ENCODE measurements at regions not wholly inside any gene's neighbourhood (a gene's known extent, or its start where the extent isn't known, plus 50 kb on each side); places are given as distances from the start of the nearest gene placed in this dataset.

DNA sequence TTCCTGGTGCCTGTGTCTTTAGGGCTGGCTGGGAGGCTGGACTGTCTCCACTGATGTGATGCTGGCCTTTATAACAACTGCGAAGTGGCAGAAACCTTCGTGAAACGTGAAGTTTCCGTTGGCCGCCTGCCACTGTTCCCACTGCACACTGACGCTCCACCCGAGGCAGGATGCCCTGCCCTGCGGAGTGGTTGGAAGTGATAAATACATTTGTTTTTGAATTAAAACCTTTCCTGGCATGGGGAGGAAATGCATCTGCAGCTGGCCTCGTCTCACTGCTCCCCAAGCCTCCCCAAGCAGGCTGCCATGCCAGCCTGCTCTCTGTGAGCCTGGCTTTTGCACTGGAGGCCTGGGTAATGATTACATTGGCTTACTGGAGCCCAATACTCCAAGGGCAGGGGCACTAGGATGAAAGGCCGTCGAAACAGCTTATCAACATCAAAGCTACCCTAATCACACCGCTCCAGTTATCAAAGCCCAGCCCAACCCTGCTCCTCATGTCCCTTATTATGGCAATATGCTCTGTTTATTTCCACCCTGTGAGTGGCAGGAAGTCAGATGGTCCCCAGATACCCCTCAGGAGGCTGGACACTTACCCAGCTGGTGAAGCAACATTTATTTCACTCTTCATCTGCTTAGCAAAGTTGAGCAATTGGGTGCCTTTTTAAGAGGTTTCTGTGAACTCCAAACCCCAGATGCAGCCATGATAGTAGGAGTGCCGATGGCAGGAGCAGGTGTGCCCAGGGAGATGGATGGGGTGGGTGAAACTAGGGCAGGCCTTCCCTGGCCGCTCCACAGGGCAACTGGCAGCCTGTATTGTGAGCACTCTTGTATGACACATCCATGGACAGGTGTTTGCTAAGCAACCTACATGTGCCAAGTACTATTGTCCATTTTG, 97.4 kb upstream of the ITGA6 start:
- Mint-ChIP-seq H3K27me3 (no peaks in the 10 kb centered on the region), H3K9me3 (no peaks in the 10 kb centered on the region), H3K36me3 (no peaks in the 10 kb centered on the region), H3K4me1 (ENCODE audit: low read depth) (no peaks in the 10 kb centered on the region), H3K27ac (no peak overlapping the region), H3K4me3 (no peak overlapping the region)
- ChIA-PET CTCF (interaction anchor here (1.0 kb wide), 1 partner anchor 9 kb away, joined by 3 read pairs; no protein-coding TSS in a partner anchor), POLR2A (no interaction called here)
- intact Hi-C loops (cut with micrococcal nuclease), result loop anchor here (10.0 kb wide), 1 partner anchor 135 kb away; no protein-coding TSS in a partner anchor
- no peak for DNase-seq

DNA sequence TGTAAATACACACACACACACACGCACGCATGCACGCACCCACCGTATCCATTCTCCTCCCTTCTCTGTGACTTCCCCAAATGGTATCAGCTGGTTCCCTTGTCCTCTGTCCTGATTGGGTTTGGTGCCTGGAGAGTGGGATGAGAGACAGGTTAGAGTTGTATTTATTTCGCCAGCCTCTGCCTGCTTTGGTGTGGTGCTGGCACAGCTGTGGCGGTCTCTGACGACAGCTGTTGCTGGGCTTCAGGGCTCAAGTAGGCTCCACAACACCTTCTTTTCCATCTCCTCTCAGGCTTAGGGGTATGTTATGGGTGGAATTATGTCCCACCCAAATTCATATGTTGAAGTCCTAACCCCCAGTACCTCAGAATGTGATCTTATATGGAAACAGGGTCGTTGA, 94.9 kb upstream of the ITGA6 start:
- Mint-ChIP-seq H3K9me3 (no peaks in the 10 kb centered on the region), H3K4me3 (no peak overlapping the region), H3K27ac (no peak overlapping the region), H3K4me1 (ENCODE audit: low read depth) (no peaks in the 10 kb centered on the region), H3K27me3 (no peaks in the 10 kb centered on the region), H3K36me3 (no peaks in the 10 kb centered on the region)
- ChIA-PET CTCF (no interaction called here), POLR2A (no interaction called here)
- no peak for DNase-seq
- intact Hi-C loops (cut with micrococcal nuclease), result loop anchor here (10.0 kb wide), 1 partner anchor 132 kb away; no protein-coding TSS in a partner anchor

DNA sequence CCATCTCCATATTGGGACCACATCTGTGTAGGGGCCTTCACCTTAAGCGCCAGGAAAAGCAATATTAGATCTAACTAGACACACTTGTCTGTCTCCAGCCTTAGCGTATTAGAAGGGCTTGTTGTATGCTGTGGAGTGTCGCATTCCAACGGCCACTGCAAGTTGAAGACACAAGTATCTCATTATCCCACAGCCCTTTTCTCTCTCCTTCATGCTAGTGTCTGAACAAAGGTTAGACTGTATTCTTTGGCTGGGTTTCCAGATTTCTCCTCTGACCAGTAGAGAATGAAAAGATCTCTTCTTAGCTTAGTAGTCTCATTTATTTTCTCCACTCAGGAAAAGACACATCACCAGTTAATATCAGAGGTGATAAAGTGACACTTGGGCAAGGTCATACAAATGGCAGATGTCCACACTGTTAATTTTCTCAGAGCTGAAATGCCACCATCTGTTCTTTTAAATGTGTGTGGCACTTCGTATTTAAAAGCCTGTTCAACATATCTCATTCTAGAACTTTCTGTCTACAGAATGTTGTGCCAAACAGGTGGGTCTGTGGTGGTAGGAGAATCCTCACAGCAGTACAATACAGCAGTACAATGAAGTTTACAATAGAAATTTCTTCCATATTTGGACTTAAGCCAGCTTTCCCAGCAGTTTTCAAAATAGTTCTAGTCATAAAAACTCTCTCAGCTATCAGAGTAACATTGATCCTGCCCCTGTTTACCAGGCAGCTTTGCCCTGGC, 94.0 kb upstream of the ITGA6 start:
- POLR2A ChIA-PET, result no interaction called here

DNA sequence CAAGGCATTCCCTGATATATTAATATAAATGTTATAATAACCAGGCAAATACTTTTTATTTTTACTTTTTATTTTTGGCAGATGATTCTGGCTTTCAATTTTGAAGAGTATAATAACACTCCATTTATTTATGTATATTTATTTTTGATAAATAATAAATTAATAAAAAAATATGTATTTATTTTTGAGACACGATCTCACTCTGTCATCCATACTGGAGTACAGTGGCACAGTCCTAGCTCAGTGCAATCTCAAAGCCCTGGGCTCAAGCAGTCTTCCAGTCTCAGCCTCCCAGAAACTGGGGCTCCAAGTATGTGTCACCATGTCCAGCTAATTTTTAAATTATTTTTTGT, 93.4 kb upstream of the ITGA6 start:
- Mint-ChIP-seq H3K27ac (no peak overlapping the region), H3K9me3 (no peaks in the 10 kb centered on the region), H3K4me1 (ENCODE audit: low read depth) (peaks cover under 1% of the 10 kb centered on the region), H3K27me3 (no peaks in the 10 kb centered on the region), H3K4me3 (no peak overlapping the region), H3K36me3 (no peaks in the 10 kb centered on the region)
- ChIA-PET CTCF (no interaction called here), POLR2A (no interaction called here)
- intact Hi-C loops (cut with micrococcal nuclease), result loop anchor here (10.0 kb wide), 1 partner anchor 131 kb away; no protein-coding TSS in a partner anchor
- DNase-seq, result no peak

More for the DNA sequence above, 94.0 kb upstream of the ITGA6 start:
- CTCF ChIA-PET, result no interaction called here
- Mint-ChIP-seq H3K27ac (no peak overlapping the region), H3K27me3 (no peaks in the 10 kb centered on the region), H3K4me3 (no peak overlapping the region), H3K36me3 (no peaks in the 10 kb centered on the region), H3K4me1 (ENCODE audit: low read depth) (no peaks in the 10 kb centered on the region), H3K9me3 (no peaks in the 10 kb centered on the region)
- DNase-seq, result no peak
- intact Hi-C loops (cut with micrococcal nuclease), result loop anchor here (10.0 kb wide), 1 partner anchor 131 kb away; no protein-coding TSS in a partner anchor

DNA sequence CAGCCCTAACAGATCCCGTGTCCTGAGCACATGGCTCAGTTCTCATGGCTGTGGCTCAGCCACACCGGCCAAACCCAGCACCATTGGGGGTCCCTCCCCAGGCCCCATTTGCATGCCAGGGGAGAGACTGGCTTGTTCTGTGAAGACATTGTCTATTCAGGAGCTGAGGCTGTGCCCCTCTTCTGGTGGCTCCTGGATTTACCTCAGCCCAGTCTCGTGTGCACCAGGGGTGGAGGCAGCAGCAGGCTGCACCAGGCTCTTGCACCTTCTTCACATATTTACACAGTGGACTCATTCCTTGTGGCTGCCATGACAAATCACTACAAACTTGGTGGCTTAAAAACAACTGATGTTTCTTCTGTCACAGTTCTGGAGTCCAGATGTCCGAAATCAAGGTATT, 92.4 kb upstream of the ITGA6 start:
- H3K36me3 Mint-ChIP-seq, result no peaks in the 10 kb centered on the region
- H3K9me3 Mint-ChIP-seq, result no peaks in the 10 kb centered on the region
- CTCF ChIA-PET, result interaction anchor here (1.3 kb wide), 1 partner anchor 127 kb away, joined by 4 read pairs; no protein-coding TSS in a partner anchor
- POLR2A ChIA-PET, result no interaction called here
- no peak overlapping the region for H3K27ac Mint-ChIP-seq
- peaks cover 10% of the 10 kb centered on the region for H3K4me1 Mint-ChIP-seq (ENCODE audit: low read depth)
- no peaks in the 10 kb centered on the region for H3K27me3 Mint-ChIP-seq
- intact Hi-C loops (cut with micrococcal nuclease), result loop anchor here (10.0 kb wide), 1 partner anchor 130 kb away; no protein-coding TSS in a partner anchor
- no peak overlapping the region for H3K4me3 Mint-ChIP-seq
- no peak for DNase-seq

DNA sequence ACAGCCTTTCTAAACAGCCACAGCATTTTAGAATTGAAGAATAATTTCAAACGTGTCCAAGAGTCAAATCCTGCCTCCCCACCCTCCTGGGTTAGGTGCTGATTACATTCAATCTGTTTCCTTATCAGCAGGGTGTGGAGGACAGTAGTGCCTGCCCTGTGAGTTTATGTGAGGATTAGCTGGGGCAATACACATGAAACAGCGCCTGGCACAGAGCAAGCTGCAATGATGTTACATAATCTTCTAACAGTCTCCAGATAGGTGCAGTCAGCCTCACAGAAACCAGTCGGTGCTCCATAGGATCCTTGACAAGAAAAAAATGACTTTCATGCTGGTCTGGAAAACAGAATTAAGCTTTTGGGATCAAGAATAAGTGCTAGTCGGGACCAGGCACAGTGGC, 91.7 kb upstream of the ITGA6 start:
- Mint-ChIP-seq H3K9me3 (no peaks in the 10 kb centered on the region), H3K4me3 (no peak overlapping the region), H3K36me3 (no peaks in the 10 kb centered on the region), H3K4me1 (ENCODE audit: low read depth) (peaks cover 17% of the 10 kb centered on the region), H3K27ac (no peak overlapping the region), H3K27me3 (no peaks in the 10 kb centered on the region)
- ChIA-PET POLR2A (no interaction called here), CTCF (interaction anchor here (1.3 kb wide), 1 partner anchor 126 kb away, joined by 4 read pairs; no protein-coding TSS in a partner anchor)
- DNase-seq, result no peak
- intact Hi-C loops (cut with micrococcal nuclease), result loop anchor here (10.0 kb wide), 1 partner anchor 129 kb away; no protein-coding TSS in a partner anchor

- Mint-ChIP-seq H3K4me3 (no peak overlapping the region), H3K4me1 (ENCODE audit: low read depth) (peaks cover 17% of the 10 kb centered on the region), H3K9me3 (no peaks in the 10 kb centered on the region), H3K36me3 (no peaks in the 10 kb centered on the region), H3K27me3 (no peaks in the 10 kb centered on the region), H3K27ac (no peak overlapping the region)
- no peak for DNase-seq
- ChIA-PET POLR2A (no interaction called here), CTCF (no interaction called here)
- intact Hi-C loops (cut with micrococcal nuclease), result loop anchor here (10.0 kb wide), 1 partner anchor 128 kb away; no protein-coding TSS in a partner anchor
Measured at GRCh38 chr2:172336681-172337080, 90.7 kb upstream of the ITGA6 start.

- ChIA-PET POLR2A (no interaction called here), CTCF (interaction anchor here (1.0 to 2.2 kb wide), 3 partner anchors 10 to 127 kb away, joined by 3 to 13 read pairs (median 3); no protein-coding TSS in a partner anchor)
- Mint-ChIP-seq H3K4me3 (peak overlapping the region; percentile 2), H3K4me1 (ENCODE audit: low read depth) (peaks cover 17% of the 10 kb centered on the region), H3K27me3 (no peaks in the 10 kb centered on the region), H3K9me3 (peaks cover 12% of the 10 kb centered on the region), H3K27ac (no peak overlapping the region), H3K36me3 (peaks cover 3% of the 10 kb centered on the region)
- no peak for DNase-seq
- intact Hi-C loops (cut with micrococcal nuclease), result loop anchor here (10.0 kb wide), 1 partner anchor 125 kb away; no protein-coding TSS in a partner anchor
Measured at GRCh38 chr2:172339371-172340010, 87.9 kb upstream of the ITGA6 start.

- POLR2A ChIA-PET, result interaction anchor here (0.6 kb wide), 1 partner anchor 101 kb away, joined by 3 read pairs; no protein-coding TSS in a partner anchor
- CTCF ChIA-PET, result interaction anchor here (1.2 to 2.2 kb wide), 2 partner anchors 121 to 126 kb away, joined by 3 to 13 read pairs; no protein-coding TSS in a partner anchor
- no peak for DNase-seq
- intact Hi-C loops (cut with micrococcal nuclease), result no loop called here
- Mint-ChIP-seq H3K27ac (no peak overlapping the region), H3K9me3 (peaks cover 15% of the 10 kb centered on the region), H3K36me3 (peaks cover 3% of the 10 kb centered on the region), H3K4me1 (ENCODE audit: low read depth) (peaks cover 17% of the 10 kb centered on the region), H3K4me3 (peak overlapping the region; percentile 2), H3K27me3 (no peaks in the 10 kb centered on the region)
Measured at GRCh38 chr2:172340394-172340793, 87.0 kb upstream of the ITGA6 start.

DNA sequence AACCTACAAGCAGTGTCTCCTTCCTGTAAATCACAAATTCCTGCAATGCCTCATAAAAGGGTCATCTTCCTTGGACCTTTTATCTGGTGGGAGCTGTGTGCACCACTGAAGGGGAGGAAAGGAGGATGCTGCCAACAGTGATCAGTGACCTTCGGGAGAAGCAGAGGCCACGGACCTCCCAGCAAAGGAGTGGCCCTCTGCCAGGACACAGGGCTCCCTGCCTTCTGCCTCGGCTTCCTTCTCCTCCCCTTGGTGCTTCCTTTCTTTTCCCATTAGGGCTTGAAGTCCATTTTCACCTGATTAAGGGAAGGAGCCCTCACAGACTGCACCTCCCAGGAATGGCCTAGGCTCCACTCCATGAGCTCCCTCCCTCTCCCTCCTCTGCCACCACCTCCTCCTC, 85.3 kb upstream of the ITGA6 start:
- H3K27ac Mint-ChIP-seq, result no peak overlapping the region
- intact Hi-C loops (cut with micrococcal nuclease), result no loop called here
- no peak for DNase-seq
- ChIA-PET POLR2A (no interaction called here), CTCF (no interaction called here)
- peaks cover 17% of the 10 kb centered on the region for H3K4me1 Mint-ChIP-seq (ENCODE audit: low read depth)
- H3K4me3 Mint-ChIP-seq, result no peak overlapping the region
- peaks cover 19% of the 10 kb centered on the region for H3K9me3 Mint-ChIP-seq
- peaks cover 8% of the 10 kb centered on the region for H3K36me3 Mint-ChIP-seq
- no peaks in the 10 kb centered on the region for H3K27me3 Mint-ChIP-seq

DNA sequence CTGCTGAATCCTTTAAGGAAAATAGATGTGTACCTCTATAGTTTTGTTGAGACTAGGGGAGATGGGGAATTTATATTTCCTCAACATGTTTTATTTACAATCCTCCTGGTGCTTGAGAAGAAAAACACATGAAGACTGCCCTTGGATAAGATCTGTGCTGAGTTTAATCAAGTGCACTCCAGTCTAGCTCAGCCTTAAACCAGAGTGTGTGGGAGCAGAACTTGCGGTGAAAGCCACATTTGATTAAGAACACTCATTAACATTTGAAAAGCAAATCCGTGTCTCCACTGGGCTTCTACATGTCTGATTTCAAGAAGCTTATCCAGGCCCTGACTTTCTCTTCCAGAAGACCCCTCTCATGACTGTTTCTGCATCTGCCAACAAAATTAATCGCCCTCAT, 84.8 kb upstream of the ITGA6 start:
- H3K9me3 Mint-ChIP-seq, result peaks cover 24% of the 10 kb centered on the region
- H3K4me3 Mint-ChIP-seq, result no peak overlapping the region
- peaks cover 2% of the 10 kb centered on the region for H3K27me3 Mint-ChIP-seq
- ChIA-PET CTCF (no interaction called here), POLR2A (no interaction called here)
- no peak overlapping the region for H3K27ac Mint-ChIP-seq
- DNase-seq, result no peak
- intact Hi-C loops (cut with micrococcal nuclease), result no loop called here
- peaks cover 17% of the 10 kb centered on the region for H3K4me1 Mint-ChIP-seq (ENCODE audit: low read depth)
- peaks cover 10% of the 10 kb centered on the region for H3K36me3 Mint-ChIP-seq

DNA sequence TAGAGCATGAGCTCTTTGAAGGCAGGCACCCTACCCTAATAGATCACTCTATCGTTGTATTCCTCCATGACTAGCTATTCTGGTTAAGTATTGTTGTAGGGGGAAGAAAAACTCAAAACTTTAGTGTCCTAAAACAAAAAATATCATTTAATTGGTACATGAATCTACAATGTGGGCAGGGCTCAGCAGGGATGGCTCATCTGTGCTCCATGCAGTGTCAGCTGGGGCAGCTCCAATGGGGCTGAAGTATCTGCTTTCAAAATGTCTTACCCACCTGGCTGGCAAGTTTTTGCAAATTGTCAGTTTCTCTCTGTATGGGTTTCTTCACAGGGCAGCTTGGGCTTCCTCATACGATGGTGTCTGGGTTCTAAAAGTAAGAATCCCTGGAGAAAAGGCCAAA, 83.2 kb upstream of the ITGA6 start:
- H3K27ac Mint-ChIP-seq, result no peak overlapping the region
- ChIA-PET CTCF (interaction anchor here (1.4 kb wide), 1 partner anchor 118 kb away, joined by 4 read pairs; no protein-coding TSS in a partner anchor), POLR2A (no interaction called here)
- peaks cover 3% of the 10 kb centered on the region for H3K27me3 Mint-ChIP-seq
- H3K4me1 Mint-ChIP-seq (ENCODE audit: low read depth), result peaks cover 15% of the 10 kb centered on the region
- peaks cover 28% of the 10 kb centered on the region for H3K9me3 Mint-ChIP-seq
- H3K4me3 Mint-ChIP-seq, result no peak overlapping the region
- peaks cover 10% of the 10 kb centered on the region for H3K36me3 Mint-ChIP-seq
- DNase-seq, result no peak
- intact Hi-C loops (cut with micrococcal nuclease), result no loop called here

Measured in activated CD4-positive, alpha-beta memory T cell treated with anti-CD3 and anti-CD28 coated beads for 36 hours (primary cell).